WTC11 (cell line): ENCODE measurements at regions not wholly inside any gene's neighbourhood (a gene's known extent, or its start where the extent isn't known, plus 50 kb on each side); places are given as distances from the start of the nearest gene placed in this dataset.
A peak's percentile ranks its signal among the peaks of the same experiment; 100 is the strongest.

Experiments
- ATAC-seq: fragments of 200-7000 bp; cut with Tn5 transposase; 2 replicates; pipeline ENCODE4 v1.10.0; 2021; ENCODE audit warnings: mild to moderate bottlenecking, moderate library complexity
- CTCF ChIA-PET: fragments of 300-600 bp; sonication (Branson Sonifier 250); formaldehyde crosslinking; loops from one replicate; lab custom pipeline; 2021; ENCODE audit warnings: antibody characterized with exemption; lab: Charles Lee
- POLR2A ChIA-PET: fragments of 350-600 bp; sonication (Branson Sonifier 250); formaldehyde crosslinking; loops from one replicate; lab custom pipeline; 2021; ENCODE audit warnings: antibody characterized with exemption; lab: Charles Lee
- DNase-seq: peaks from one replicate; pipeline ENCODE4 v3.0.0; 2021; ENCODE audit warnings: low spot score
- H3K27ac Mint-ChIP-seq: 2 replicates; pipeline ENCODE4 v1.8.0; 2021; ENCODE audit warnings: mixed read lengths
- H3K27me3 Mint-ChIP-seq: 2 replicates; pipeline ENCODE4 v1.8.0; 2021; ENCODE audit warnings: low read depth, mild to moderate bottlenecking, moderate library complexity, mixed read lengths
- H3K36me3 Mint-ChIP-seq: 2 replicates; pipeline ENCODE4 v1.8.0; 2021; ENCODE audit warnings: mixed read lengths
- H3K4me1 Mint-ChIP-seq: 2 replicates; pipeline ENCODE4 v1.8.0; 2022; ENCODE audit warnings: mixed read lengths
- H3K4me3 Mint-ChIP-seq: 2 replicates; pipeline ENCODE4 v1.8.0; 2021; ENCODE audit warnings: mild to moderate bottlenecking, moderate library complexity, mixed read lengths
- H3K9me3 Mint-ChIP-seq: 2 replicates; pipeline ENCODE4 v1.8.0; 2021; ENCODE audit warnings: mixed read lengths
- CREB1 ChIP-seq: sonication (generic); formaldehyde crosslinking; IDR thresholded peaks from 2 replicates; pipeline ENCODE4 v1.8.0; 2023; ENCODE audit warnings: mild to moderate bottlenecking, missing genetic modification reagents
- ETV6 ChIP-seq: sonication (generic); formaldehyde crosslinking; IDR thresholded peaks from 2 replicates; pipeline ENCODE4 v1.8.1; 2022; ENCODE audit warnings: mild to moderate bottlenecking, missing genetic modification reagents
- GRHL2 ChIP-seq: fragments of 250-450 bp; sonication (Bioruptor Pico); IDR thresholded peaks from 2 replicates; pipeline ENCODE4 v1.8.0; 2022; ENCODE audit warnings: mild to moderate bottlenecking, moderate library complexity; ENCODE audit not compliant: insufficient replicate concordance, severe bottlenecking
- HMGA2 ChIP-seq: fragments of 250-450 bp; sonication (Bioruptor Pico); IDR thresholded peaks from 2 replicates; pipeline ENCODE4 v1.4.0; 2021; ENCODE audit warnings: mild to moderate bottlenecking, moderate library complexity
- JAZF1 ChIP-seq: fragments of 250-450 bp; sonication (Bioruptor Pico); IDR thresholded peaks from 2 replicates; pipeline ENCODE4 v1.9.0; 2021; ENCODE audit warnings: moderate library complexity, mild to moderate bottlenecking, inconsistent platforms
- OVOL2 ChIP-seq: fragments of 250-450 bp; sonication (Bioruptor Pico); IDR thresholded peaks from 2 replicates; pipeline ENCODE4 v1.9.0; 2021; ENCODE audit warnings: mild to moderate bottlenecking, borderline replicate concordance
- PRRX2 ChIP-seq: fragments of 250-450 bp; sonication (Bioruptor Pico); IDR thresholded peaks from 2 replicates; pipeline ENCODE4 v1.8.0; 2021; ENCODE audit warnings: mild to moderate bottlenecking
- SMAD3 ChIP-seq: sonication (generic); formaldehyde crosslinking; IDR thresholded peaks from 2 replicates; pipeline ENCODE4 v1.8.0; 2022; ENCODE audit warnings: missing genetic modification reagents, mild to moderate bottlenecking, borderline replicate concordance
- SOX15 ChIP-seq: fragments of 250-450 bp; sonication (Bioruptor Pico); IDR thresholded peaks from 2 replicates; pipeline ENCODE4 v1.9.0; 2021; ENCODE audit warnings: mild to moderate bottlenecking
- TEAD1 ChIP-seq: sonication (generic); formaldehyde crosslinking; IDR thresholded peaks from 2 replicates; pipeline ENCODE4 v1.8.0; 2022; ENCODE audit warnings: mild to moderate bottlenecking, missing genetic modification reagents
- TP53 ChIP-seq: sonication (generic); formaldehyde crosslinking; IDR thresholded peaks from 2 replicates; pipeline ENCODE4 v1.8.1; 2023; ENCODE audit warnings: mild to moderate bottlenecking, missing genetic modification reagents
- ZNF121 ChIP-seq: sonication (generic); formaldehyde crosslinking; IDR thresholded peaks from 2 replicates; pipeline ENCODE4 v1.8.0; 2023; ENCODE audit warnings: missing genetic modification reagents
- ZNF232 ChIP-seq: sonication (generic); formaldehyde crosslinking; IDR thresholded peaks from 2 replicates; pipeline ENCODE4 v1.8.0; 2022; ENCODE audit warnings: mild to moderate bottlenecking, missing genetic modification reagents
- ZNF416 ChIP-seq: fragments of 250-450 bp; sonication (Bioruptor Pico); IDR thresholded peaks from 2 replicates; pipeline ENCODE4 v1.9.0; 2021; ENCODE audit warnings: mild to moderate bottlenecking, inconsistent platforms
- ZNF671 ChIP-seq: fragments of 250-450 bp; sonication (Bioruptor Pico); IDR thresholded peaks from 2 replicates; pipeline ENCODE4 v1.8.0; 2021; ENCODE audit warnings: mild to moderate bottlenecking
- TF ChIP-seq, protein P1 (sequence below): fragments of 250-450 bp; sonication (Bioruptor Pico); IDR thresholded peaks from 2 replicates; pipeline ENCODE4 v1.9.0; 2021; ENCODE audit warnings: mild to moderate bottlenecking
- TF ChIP-seq, protein P2 (sequence below): sonication (generic); formaldehyde crosslinking; conservative IDR thresholded peaks from 2 replicates; pipeline ENCODE4 v1.8.1; 2023; ENCODE audit warnings: mild to moderate bottlenecking, low read depth, missing genetic modification reagents, moderate library complexity
- TF ChIP-seq, protein P3 (sequence below): sonication (generic); formaldehyde crosslinking; IDR thresholded peaks from 2 replicates; pipeline ENCODE4 v1.8.1; 2022; ENCODE audit warnings: missing genetic modification reagents, borderline replicate concordance
- TF ChIP-seq, protein P4 (sequence below): sonication (generic); formaldehyde crosslinking; IDR thresholded peaks from 2 replicates; pipeline ENCODE4 v1.8.0; 2022; ENCODE audit warnings: mild to moderate bottlenecking, missing genetic modification reagents
- TF ChIP-seq, protein P5 (sequence below): sonication (generic); formaldehyde crosslinking; conservative IDR thresholded peaks from 2 replicates; pipeline ENCODE4 v1.8.1; 2022; ENCODE audit warnings: mild to moderate bottlenecking, missing genetic modification reagents
- TF ChIP-seq, protein P6 (sequence below): fragments of 250-450 bp; sonication (Bioruptor Pico); IDR thresholded peaks from 2 replicates; pipeline ENCODE4 v1.9.0; 2021; ENCODE audit warnings: mild to moderate bottlenecking, borderline replicate concordance

DNA sequence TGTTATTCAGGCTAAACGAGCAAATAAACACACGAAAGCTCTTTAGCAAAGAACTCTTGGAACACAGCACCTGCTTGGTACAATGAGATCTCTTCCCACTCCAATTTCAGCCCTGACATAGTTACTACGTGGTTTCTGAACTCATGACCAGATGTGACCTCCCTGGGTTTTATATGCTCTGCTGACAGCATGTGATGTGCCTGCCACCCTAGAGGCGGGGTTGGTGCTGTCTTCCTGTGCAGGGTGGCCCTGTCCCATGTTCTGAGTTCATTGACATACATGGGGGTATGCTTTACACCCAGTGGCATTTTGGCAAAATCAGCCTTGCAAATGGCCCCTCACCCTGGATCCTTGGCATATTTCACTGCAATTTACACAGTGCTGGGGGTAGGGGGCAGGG lies 475.3 kb upstream of the ZFHX3 start:
- TF ChIP-seq PRRX2 (CRISPR knock-in tag) (no peak), ZNF671 (CRISPR knock-in tag) (no peak), TP53 (no peak), ZNF121 (CRISPR knock-in tag) (no peak)
- H3K27me3 Mint-ChIP-seq = no peaks in the 10 kb centered on the region
- POLR2A ChIA-PET = no interaction called here
- no peak overlapping the region for H3K4me3 Mint-ChIP-seq
- H3K36me3 Mint-ChIP-seq = no peaks in the 10 kb centered on the region
- 0 out of 2 replicates have a peak, but pooled peaks cover 3% of the 10 kb centered on the region for H3K9me3 Mint-ChIP-seq
- H3K4me1 Mint-ChIP-seq = peaks cover 27% of the 10 kb centered on the region
- CTCF ChIA-PET = interaction anchor here (1.0 to 1.1 kb wide), 2 partner anchors 19 to 23 kb away, joined by 3 to 4 read pairs; no protein-coding TSS in a partner anchor
- H3K27ac Mint-ChIP-seq = no peak overlapping the region
- DNase-seq (no peak), ATAC-seq (no peak)

DNA sequence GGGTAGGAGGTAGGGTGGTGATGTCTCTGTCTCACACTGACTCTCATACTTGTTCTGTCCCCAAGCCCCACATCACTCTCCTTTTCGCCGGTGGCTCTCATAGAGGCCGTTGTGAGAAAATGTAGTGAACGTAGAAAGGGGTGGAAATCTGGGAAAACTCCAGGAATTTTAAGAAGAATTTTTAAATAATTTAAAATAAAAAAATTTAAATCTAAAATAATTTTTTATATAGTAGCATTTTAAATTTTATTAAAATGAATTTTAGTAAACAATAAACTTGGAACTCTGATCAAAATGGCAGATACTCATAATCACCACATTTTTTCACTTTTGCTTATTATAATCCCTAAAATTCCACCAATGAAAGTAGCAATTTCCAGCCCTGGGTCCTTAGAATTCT lies 473.6 kb upstream of the ZFHX3 start:
- DNase-seq (no peak), ATAC-seq (no peak)
- Mint-ChIP-seq H3K4me3 (no peak overlapping the region), H3K27me3 (no peaks in the 10 kb centered on the region), H3K36me3 (no peaks in the 10 kb centered on the region), H3K27ac (no peak overlapping the region), H3K4me1 (peaks cover 27% of the 10 kb centered on the region), H3K9me3 (0 out of 2 replicates have a peak, but pooled peaks cover 3% of the 10 kb centered on the region)
- ChIA-PET CTCF (no interaction called here), POLR2A (no interaction called here)
- TF ChIP-seq, protein P1, sequence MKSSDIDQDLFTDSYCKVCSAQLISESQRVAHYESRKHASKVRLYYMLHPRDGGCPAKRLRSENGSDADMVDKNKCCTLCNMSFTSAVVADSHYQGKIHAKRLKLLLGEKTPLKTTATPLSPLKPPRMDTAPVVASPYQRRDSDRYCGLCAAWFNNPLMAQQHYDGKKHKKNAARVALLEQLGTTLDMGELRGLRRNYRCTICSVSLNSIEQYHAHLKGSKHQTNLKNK = no peak
- TF ChIP-seq TEAD1 (CRISPR knock-in tag) (no peak), HMGA2 (CRISPR knock-in tag) (peak; percentile 91)

DNA sequence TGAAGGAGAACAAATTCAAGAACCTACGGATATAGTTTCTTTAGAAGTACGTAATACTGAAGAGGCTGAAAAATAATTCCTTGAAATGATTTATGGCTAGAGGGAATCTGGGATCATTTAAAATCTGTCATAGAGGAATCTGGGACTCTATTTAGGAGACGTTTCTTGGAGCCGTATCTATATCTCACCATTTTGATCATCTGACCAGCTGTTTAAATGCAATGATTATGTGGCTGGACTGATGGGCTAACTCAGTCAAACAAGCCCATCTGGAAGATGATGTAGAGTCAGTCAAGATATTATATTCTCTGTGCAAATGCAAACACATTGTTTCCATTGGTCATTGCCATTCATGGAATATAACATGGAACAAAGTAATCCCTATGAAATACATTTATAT lies 467.7 kb upstream of the ZFHX3 start:
- H3K36me3 Mint-ChIP-seq = no peaks in the 10 kb centered on the region
- CTCF ChIA-PET = no interaction called here
- TF ChIP-seq ZNF232 (CRISPR knock-in tag) = no peak
- TF ChIP-seq SOX15 (CRISPR knock-in tag) = no peak
- TF ChIP-seq, protein P2, sequence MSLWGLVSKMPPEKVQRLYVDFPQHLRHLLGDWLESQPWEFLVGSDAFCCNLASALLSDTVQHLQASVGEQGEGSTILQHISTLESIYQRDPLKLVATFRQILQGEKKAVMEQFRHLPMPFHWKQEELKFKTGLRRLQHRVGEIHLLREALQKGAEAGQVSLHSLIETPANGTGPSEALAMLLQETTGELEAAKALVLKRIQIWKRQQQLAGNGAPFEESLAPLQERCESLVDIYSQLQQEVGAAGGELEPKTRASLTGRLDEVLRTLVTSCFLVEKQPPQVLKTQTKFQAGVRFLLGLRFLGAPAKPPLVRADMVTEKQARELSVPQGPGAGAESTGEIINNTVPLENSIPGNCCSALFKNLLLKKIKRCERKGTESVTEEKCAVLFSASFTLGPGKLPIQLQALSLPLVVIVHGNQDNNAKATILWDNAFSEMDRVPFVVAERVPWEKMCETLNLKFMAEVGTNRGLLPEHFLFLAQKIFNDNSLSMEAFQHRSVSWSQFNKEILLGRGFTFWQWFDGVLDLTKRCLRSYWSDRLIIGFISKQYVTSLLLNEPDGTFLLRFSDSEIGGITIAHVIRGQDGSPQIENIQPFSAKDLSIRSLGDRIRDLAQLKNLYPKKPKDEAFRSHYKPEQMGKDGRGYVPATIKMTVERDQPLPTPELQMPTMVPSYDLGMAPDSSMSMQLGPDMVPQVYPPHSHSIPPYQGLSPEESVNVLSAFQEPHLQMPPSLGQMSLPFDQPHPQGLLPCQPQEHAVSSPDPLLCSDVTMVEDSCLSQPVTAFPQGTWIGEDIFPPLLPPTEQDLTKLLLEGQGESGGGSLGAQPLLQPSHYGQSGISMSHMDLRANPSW (CRISPR knock-in tag) = no peak
- no peak for TF ChIP-seq CREB1 (CRISPR knock-in tag)
- TF ChIP-seq JAZF1 = no peak
- no peak for TF ChIP-seq GRHL2 (CRISPR knock-in tag)
- TF ChIP-seq OVOL2 (CRISPR knock-in tag) = no peak
- TF ChIP-seq, protein P3, sequence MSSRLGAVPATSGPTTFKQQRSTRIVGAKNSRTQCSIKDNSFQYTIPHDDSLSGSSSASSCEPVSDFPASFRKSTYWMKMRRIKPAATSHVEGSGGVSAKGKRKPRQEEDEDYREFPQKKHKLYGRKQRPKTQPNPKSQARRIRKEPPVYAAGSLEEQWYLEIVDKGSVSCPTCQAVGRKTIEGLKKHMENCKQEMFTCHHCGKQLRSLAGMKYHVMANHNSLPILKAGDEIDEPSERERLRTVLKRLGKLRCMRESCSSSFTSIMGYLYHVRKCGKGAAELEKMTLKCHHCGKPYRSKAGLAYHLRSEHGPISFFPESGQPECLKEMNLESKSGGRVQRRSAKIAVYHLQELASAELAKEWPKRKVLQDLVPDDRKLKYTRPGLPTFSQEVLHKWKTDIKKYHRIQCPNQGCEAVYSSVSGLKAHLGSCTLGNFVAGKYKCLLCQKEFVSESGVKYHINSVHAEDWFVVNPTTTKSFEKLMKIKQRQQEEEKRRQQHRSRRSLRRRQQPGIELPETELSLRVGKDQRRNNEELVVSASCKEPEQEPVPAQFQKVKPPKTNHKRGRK (CRISPR knock-in tag) = no peak
- TF ChIP-seq ETV6 (CRISPR knock-in tag) = no peak
- TF ChIP-seq, protein P4, sequence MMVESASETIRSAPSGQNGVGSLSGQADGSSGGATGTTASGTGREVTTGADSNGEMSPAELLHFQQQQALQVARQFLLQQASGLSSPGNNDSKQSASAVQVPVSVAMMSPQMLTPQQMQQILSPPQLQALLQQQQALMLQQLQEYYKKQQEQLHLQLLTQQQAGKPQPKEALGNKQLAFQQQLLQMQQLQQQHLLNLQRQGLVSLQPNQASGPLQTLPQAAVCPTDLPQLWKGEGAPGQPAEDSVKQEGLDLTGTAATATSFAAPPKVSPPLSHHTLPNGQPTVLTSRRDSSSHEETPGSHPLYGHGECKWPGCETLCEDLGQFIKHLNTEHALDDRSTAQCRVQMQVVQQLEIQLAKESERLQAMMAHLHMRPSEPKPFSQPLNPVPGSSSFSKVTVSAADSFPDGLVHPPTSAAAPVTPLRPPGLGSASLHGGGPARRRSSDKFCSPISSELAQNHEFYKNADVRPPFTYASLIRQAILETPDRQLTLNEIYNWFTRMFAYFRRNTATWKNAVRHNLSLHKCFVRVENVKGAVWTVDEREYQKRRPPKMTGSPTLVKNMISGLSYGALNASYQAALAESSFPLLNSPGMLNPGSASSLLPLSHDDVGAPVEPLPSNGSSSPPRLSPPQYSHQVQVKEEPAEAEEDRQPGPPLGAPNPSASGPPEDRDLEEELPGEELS = no peak
- TF ChIP-seq ZNF416 (CRISPR knock-in tag) = no peak
- no peak for TF ChIP-seq TEAD1 (CRISPR knock-in tag)
- TF ChIP-seq, protein P5, sequence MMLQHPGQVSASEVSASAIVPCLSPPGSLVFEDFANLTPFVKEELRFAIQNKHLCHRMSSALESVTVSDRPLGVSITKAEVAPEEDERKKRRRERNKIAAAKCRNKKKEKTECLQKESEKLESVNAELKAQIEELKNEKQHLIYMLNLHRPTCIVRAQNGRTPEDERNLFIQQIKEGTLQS (CRISPR knock-in tag) = no peak
- no peak for TF ChIP-seq SMAD3
- TF ChIP-seq, protein P6, sequence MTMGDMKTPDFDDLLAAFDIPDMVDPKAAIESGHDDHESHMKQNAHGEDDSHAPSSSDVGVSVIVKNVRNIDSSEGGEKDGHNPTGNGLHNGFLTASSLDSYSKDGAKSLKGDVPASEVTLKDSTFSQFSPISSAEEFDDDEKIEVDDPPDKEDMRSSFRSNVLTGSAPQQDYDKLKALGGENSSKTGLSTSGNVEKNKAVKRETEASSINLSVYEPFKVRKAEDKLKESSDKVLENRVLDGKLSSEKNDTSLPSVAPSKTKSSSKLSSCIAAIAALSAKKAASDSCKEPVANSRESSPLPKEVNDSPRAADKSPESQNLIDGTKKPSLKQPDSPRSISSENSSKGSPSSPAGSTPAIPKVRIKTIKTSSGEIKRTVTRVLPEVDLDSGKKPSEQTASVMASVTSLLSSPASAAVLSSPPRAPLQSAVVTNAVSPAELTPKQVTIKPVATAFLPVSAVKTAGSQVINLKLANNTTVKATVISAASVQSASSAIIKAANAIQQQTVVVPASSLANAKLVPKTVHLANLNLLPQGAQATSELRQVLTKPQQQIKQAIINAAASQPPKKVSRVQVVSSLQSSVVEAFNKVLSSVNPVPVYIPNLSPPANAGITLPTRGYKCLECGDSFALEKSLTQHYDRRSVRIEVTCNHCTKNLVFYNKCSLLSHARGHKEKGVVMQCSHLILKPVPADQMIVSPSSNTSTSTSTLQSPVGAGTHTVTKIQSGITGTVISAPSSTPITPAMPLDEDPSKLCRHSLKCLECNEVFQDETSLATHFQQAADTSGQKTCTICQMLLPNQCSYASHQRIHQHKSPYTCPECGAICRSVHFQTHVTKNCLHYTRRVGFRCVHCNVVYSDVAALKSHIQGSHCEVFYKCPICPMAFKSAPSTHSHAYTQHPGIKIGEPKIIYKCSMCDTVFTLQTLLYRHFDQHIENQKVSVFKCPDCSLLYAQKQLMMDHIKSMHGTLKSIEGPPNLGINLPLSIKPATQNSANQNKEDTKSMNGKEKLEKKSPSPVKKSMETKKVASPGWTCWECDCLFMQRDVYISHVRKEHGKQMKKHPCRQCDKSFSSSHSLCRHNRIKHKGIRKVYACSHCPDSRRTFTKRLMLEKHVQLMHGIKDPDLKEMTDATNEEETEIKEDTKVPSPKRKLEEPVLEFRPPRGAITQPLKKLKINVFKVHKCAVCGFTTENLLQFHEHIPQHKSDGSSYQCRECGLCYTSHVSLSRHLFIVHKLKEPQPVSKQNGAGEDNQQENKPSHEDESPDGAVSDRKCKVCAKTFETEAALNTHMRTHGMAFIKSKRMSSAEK = no peak

More for the DNA sequence above, 467.7 kb upstream of the ZFHX3 start:
- POLR2A ChIA-PET = no interaction called here
- no peaks in the 10 kb centered on the region for H3K4me1 Mint-ChIP-seq
- ATAC-seq (no peak), DNase-seq (no peak)
- no peak overlapping the region for H3K4me3 Mint-ChIP-seq
- H3K27me3 Mint-ChIP-seq = no peaks in the 10 kb centered on the region
- H3K27ac Mint-ChIP-seq = no peak overlapping the region
- H3K9me3 Mint-ChIP-seq = no peaks in the 10 kb centered on the region
